ENCODE measurements at regions not wholly inside any gene's neighbourhood (a gene's known extent, or its start where the extent isn't known, plus 50 kb on each side); places are given as distances from the start of the nearest gene placed in this dataset.

DNA sequence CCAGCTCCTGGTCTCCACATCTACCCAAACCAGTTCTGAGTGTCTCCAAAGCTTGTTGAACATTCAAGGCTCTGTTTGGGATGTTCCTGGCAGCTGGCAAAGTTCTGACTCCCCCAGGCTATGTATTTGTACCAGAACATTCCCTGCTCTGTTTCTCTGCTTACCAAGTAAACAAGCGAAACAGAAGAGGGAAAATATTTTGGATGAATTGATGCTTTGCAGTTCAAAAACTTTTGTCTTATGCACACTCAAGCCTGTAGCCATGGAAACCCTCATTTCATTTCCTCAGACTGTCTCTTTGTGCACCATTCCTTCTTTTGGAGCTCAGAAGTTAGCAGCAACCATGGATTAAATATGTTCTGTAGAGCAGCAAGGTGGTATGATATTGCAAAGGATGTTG lies 145.8 kb downstream of the ACTL7B start:
- no peak for DNase-seq

DNA sequence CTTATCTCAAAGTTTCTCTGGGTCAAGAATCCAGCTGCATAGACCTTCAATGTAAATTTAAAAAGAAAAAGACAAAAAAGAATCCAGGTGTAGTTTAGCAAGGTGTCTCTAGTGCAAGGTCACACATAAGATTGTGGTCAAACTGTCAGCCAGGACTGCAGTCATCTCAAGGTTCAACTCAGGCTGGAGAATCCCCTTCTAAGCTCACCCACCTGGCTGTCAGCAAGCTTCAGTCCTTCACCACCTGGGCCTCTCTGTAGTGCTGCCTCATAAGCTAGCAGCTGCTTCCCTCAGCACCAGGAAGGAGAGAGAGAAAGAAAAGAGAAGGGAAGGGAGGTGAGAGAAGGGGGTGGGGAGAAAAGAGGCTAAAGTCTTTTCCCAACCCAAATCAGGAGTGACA lies 146.7 kb downstream of the ACTL7B start:
- DNase-seq, result no peak

GRCh38 chr9:108708448-108708847 lies 147.3 kb downstream of the ACTL7B start:
- no peak for DNase-seq

DNA sequence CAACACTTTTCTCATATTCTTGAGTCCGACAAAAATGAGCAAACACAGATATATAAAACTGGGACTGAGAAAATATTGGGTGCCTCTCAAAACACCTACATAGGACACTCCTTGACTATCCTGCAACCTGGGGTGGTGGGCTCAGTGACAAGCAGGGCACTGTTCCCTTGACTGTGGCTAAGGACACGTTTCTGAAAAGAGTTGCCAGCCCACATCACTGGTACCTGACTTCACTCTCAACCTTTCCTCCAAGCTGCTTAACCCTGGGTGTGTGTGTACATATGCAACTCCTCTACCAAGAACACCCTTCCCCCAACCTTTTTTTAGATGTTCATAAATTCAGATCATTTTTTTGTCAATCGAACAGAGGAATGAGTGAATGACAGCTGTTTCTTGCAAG lies 148.7 kb downstream of the ACTL7B start:
- DNase-seq, result no peak

GRCh38 chr9:108704156-108704852 lies 151.5 kb downstream of the ACTL7B start:
- no peak for DNase-seq

GRCh38 chr9:108703429-108703828 lies 152.4 kb downstream of the ACTL7B start:
- no peak for DNase-seq

DNA sequence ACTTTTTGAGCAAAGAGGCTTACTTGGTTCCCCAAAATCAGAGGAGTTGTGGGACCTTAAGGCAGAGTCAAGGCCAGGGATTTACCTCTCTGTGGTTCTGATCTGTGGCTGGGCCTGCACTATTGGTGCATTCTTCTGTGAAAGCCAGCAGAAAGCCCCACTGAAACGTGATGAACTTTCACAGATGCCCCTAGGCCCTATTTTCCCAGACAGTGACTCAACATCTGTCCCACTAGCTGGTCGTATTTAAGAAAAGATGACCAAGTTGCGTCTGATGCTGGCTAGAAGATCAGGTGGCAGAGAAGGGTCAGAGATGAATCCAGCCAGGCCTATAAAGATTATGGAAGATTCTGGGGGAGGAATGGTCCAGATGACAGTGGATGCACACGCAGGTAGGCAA lies 153.1 kb downstream of the ACTL7B start:
- no peak for DNase-seq

DNA sequence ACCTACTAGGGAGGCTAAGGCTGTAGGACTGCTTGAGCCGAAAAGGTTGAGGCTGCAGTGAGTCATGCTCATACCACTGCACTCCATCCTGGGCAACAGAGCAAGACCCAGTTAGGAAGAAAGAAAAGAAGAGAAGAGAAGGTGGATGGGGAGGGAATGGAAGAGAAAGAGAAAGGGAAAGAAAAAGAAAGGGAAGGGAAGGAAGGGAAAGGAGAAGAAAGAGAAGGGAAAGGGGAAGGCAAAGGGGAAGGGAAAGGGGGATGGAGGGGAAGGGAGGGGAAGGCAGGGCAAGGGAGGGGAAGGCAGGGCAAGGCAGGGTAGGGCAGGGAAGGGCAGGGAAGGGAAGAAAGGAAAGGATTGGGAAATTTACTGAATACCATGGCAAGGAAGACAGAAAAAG lies 157.0 kb downstream of the ACTL7B start:
- no peak for DNase-seq

- no peak for DNase-seq
Measured at GRCh38 chr9:108698231-108698630, 157.6 kb downstream of the ACTL7B start.

DNA sequence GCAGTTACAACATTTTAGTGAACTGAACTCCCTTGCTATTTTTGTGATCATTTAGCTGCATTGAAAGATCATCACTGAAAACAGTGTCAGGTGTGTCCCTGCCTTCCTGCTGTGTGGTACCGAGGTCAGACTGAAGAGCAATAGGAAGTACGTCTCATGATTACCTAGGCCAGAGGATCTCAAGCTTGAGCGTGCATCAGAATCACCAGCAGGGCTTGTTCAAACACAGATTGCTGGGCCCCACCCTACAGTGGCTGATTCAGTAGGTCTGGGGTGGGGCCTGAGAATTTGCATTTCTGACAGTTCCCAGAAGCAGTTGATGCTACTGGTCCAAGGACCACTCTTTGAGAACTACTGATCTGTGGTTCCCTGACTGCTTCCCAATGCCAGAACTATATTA lies 159.6 kb downstream of the ACTL7B start:
- no peak for DNase-seq

- no peak for DNase-seq
Measured at GRCh38 chr9:108694170-108694569, 161.6 kb downstream of the ACTL7B start.

GRCh38 chr9:108691614-108692013 lies 164.2 kb downstream of the ACTL7B start:
- no peak for DNase-seq

GRCh38 chr9:108688676-108689075 lies 167.1 kb downstream of the ACTL7B start:
- no peak for DNase-seq

- no peak for DNase-seq
Measured at GRCh38 chr9:108688051-108688450, 167.7 kb downstream of the ACTL7B start.

GRCh38 chr9:108687006-108687987 lies 168.5 kb downstream of the ACTL7B start:
- DNase-seq, result no peak

DNA sequence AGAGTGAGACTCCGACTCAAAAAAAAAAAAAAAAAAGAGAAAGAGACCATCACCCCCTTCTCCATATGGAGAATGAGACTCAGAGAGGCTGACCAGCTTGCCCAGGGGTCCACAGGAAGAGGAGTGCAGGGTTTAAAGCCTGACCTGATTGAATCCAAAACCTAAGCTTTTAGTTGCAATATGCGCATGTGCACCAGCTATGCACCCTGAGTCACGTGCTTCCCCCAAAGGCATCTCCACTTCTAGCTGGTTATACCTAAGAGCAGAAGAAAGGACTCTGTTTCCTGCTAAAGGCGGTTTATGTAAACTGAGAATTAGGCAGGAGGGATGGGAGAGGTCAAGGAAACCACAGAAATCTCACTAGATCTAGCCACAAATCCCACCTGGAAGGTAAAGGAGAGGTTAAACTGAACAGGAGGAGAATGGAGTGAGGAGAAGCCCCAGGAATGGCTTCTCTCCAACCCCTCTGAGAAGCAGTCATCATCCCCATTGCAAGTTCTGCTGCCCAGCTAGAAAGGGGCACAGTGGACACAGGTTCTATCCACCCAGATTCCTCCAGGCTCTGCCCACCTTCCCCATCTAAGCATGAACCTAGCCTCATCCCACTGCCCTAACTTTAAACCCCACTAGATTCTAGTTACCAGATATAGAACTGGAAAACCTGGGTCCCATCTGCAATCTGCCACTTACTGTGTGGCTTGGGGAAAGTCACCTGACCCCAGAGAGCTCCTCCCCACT lies 171.3 kb downstream of the ACTL7B start:
- no peak for DNase-seq

GRCh38 chr9:108683245-108683644 lies 172.5 kb downstream of the ACTL7B start:
- DNase-seq, result no peak

DNA sequence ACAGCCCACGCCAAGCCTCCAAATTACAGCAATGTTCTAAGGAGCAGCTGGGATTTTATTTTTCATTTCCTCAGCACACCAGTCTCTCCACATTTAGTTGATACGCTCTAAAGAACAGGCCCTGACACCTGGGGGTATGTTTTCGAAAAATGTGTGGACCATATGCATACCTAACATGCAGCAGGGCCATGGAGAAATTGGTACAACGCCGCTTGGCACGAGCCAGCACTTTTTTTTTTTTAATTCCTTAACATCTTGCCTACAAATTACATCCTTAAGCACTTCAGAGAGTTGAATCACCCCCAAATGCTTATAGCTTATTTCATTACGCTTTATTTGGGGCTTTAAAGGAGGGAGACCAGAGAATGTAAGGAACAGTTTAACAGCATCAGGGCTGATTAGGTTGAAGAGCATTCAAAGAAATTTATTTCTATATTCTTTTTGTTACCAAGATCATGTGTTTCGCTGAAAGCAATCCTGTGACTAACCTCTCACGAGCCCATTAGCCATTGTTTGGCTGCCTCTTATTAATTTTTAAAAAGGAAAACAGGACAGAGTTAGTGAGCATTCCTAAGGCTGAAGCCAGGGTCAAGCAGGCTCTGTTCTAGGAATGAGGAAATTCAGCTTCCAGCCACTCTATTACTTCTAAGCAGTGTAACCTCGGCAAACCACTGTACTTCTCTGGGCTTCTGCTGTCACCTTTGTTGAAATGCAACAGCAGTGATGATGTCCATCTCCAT lies 173.8 kb downstream of the ACTL7B start:
- no peak for DNase-seq

- DNase-seq, result no peak
Measured at GRCh38 chr9:108680946-108681345, 174.8 kb downstream of the ACTL7B start.

DNA sequence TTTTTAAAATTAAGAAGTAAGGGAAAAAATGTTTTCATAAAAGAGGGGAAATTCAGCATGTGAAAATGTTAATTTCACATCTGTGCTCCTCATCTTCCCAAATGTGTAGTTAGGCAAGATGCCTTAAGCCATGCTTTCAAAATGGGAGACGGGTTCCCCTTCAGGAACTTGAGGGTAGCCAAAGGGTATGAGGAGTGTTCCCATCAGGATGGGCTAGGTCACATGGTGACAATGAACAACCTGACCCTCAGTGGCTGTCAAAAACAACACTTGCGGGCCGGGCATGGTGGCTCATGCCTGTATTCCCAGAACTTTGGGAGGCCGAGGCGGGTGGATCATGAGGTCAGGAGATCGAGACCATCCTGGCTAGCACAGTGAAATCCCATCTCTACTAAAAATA lies 178.0 kb downstream of the ACTL7B start:
- DNase-seq, result no peak

- no peak for DNase-seq
Measured at GRCh38 chr9:108676355-108676754, 179.4 kb downstream of the ACTL7B start.

DNA sequence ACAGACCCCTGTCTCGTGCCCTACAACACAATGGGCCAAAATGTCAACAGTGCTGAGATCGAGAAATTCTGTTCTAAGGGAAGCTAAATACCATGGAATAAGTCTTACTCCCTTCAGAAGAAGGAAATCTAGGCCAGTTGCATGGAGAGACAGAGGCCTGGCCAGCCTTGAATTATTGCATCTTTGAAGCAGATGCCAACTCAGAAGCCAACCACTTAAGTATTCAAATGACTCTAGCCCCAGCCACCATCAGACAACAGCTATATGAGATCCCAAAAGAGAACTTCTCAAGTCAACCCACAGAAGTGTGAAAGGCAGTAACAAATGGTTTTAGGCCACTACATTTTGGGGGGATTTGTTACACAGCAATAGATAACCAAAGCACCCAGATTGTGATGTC lies 180.1 kb downstream of the ACTL7B start:
- DNase-seq, result no peak
